HCT116 (cell line): ENCODE measurements at regions not wholly inside any gene's neighbourhood (a gene's known extent, or its start where the extent isn't known, plus 50 kb on each side); places are given as distances from the start of the nearest gene placed in this dataset.

Experiments
- ATAC-seq: fragments of 200-7000 bp; cut with Tn5 transposase; 2 replicates; pipeline ENCODE4 v1.9.1; 2020; ENCODE audit warnings: mild to moderate bottlenecking, moderate library complexity
- BruUV-seq: library from RNA; stranded (reverse); fragments of 400-500 nt; replicated peaks from 2 replicates; lab custom pipeline; 2021; lab: Mats Ljungman, UMichigan
- CTCF ChIA-PET: fragments of 300-600 bp; sonication (Branson Sonifier 250); formaldehyde crosslinking; loops from one replicate; lab custom pipeline; 2021; ENCODE audit warnings: antibody characterized with exemption; lab: Charles Lee
- POLR2A ChIA-PET: fragments of 300-600, 350-600 bp; sonication (Branson Sonifier 250); formaldehyde crosslinking; loops from one replicate; lab custom pipeline; 2021; ENCODE audit warnings: antibody characterized with exemption; lab: Charles Lee
- RAD21 ChIA-PET, 2 experiments: fragments of 300-600 bp; sonication (Branson Sonifier 250); formaldehyde crosslinking; loops; one replicate each; lab custom pipeline; 2023; ENCODE audit warnings: low total read pairs in 2 of 2; ENCODE audit not compliant: uncharacterized antibody in 2 of 2, unreplicated experiment in 2 of 2, low non-redundant PET in 1 of 2; lab: Charles Lee
- DNase-seq: peaks from one replicate; pipeline ENCODE4 v3.0.0-alpha.2; 2010; ENCODE audit warnings: low read depth, low spot score
- H2AFZ ChIP-seq: fragments of 200-600 bp; shearing (Covaris generic), sonication (generic); 2 replicates; pipeline ENCODE4 v1.6.1; 2017; ENCODE audit warnings: low read depth, mixed run types, mixed read lengths, antibody characterized with exemption, low read length; ENCODE audit not compliant: poor library complexity, severe bottlenecking
- H3K27ac ChIP-seq: 2 replicates; pipeline ENCODE4 v1.5.1; 2012; ENCODE audit warnings: low read depth, low read length
- H3K27me3 ChIP-seq: fragments of 200-600 bp; sonication (generic); 2 replicates; pipeline ENCODE4 v1.6.1; 2016; ENCODE audit warnings: mixed run types, low read length, mixed read lengths; ENCODE audit not compliant: insufficient read depth
- H3K36me3 ChIP-seq, 2 experiments: fragments of 200-500 bp in 1 of 2; fragments of 200-600 bp in 1 of 2; sonication (Bioruptor generic) in 1 of 2; sonication (generic) in 1 of 2; 2 replicates each; pipeline versions ENCODE4 v1.5.1 to v1.6.1; 2014 to 2016; ENCODE audit warnings: low read length in 2 of 2, inconsistent platforms in 1 of 2, mixed read lengths in 1 of 2, mixed run types in 1 of 2; ENCODE audit not compliant: insufficient read depth in 2 of 2, control insufficient read depth in 1 of 2
- H3K4me1 ChIP-seq, 2 experiments: fragments of 200-600 bp in 1 of 2; sonication (generic) in 1 of 2; 2 replicates each; pipeline versions ENCODE4 v1.5.1 to v1.6.1; 2012 to 2017; ENCODE audit warnings: low read length in 2 of 2, inconsistent platforms in 1 of 2, mild to moderate bottlenecking in 1 of 2, mixed read lengths in 1 of 2, mixed run types in 1 of 2, moderate library complexity in 1 of 2; ENCODE audit not compliant: insufficient read depth in 2 of 2, control insufficient read depth in 1 of 2
- H3K4me2 ChIP-seq: fragments of 200-600 bp; sonication (generic); 2 replicates; pipeline ENCODE4 v1.6.1; 2017; ENCODE audit warnings: mixed run types, low read length, mixed read lengths
- H3K4me3 ChIP-seq, 2 experiments: fragments of 200-600 bp in 1 of 2; sonication (generic) in 1 of 2; replicated peaks in 1 of 2; 2 replicates each; pipeline ENCODE4 v1.5.1; 2011 to 2016; ENCODE audit warnings: low read length in 2 of 2, control low read depth in 1 of 2, low read depth in 1 of 2, mild to moderate bottlenecking in 1 of 2, mixed read lengths in 1 of 2, mixed run types in 1 of 2
- H3K79me2 ChIP-seq: fragments of 200-600 bp; sonication (generic); 2 replicates; pipeline ENCODE4 v1.6.1; 2017; ENCODE audit warnings: mild to moderate bottlenecking, mixed run types, low read length, moderate library complexity, mixed read lengths; ENCODE audit not compliant: insufficient read depth
- H3K9ac ChIP-seq: fragments of 200-600 bp; sonication (generic); 2 replicates; pipeline ENCODE4 v1.6.1; 2016; ENCODE audit warnings: low read length, mixed read lengths
- H3K9me2 ChIP-seq: fragments of 200-600 bp; sonication (generic), shearing (Covaris generic); 2 replicates; pipeline ENCODE4 v1.6.1; 2017; ENCODE audit warnings: mixed run types, mild to moderate bottlenecking, moderate library complexity; ENCODE audit not compliant: insufficient read depth
- H3K9me3 ChIP-seq, 2 experiments: fragments of 200-500 bp in 1 of 2; fragments of 200-600 bp in 1 of 2; sonication (Bioruptor generic) in 1 of 2; sonication (generic) in 1 of 2; 2 replicates each; pipeline ENCODE4 v1.6.1; 2014 to 2017; ENCODE audit warnings: low read length in 2 of 2, mixed read lengths in 2 of 2, inconsistent platforms in 1 of 2, low read depth in 1 of 2, mild to moderate bottlenecking in 1 of 2, mixed run types in 1 of 2, moderate library complexity in 1 of 2; ENCODE audit not compliant: control insufficient read depth in 1 of 2, insufficient read depth in 1 of 2
- H4K20me1 ChIP-seq: fragments of 200-600 bp; sonication (generic), shearing (Covaris generic); 2 replicates; pipeline ENCODE4 v1.6.1; 2017; ENCODE audit warnings: mixed run types, mild to moderate bottlenecking, moderate library complexity; ENCODE audit not compliant: insufficient read depth
- ATF3 ChIP-seq: IDR thresholded peaks from 2 replicates; pipeline ENCODE4 v1.6.1; 2012
- CBX3 ChIP-seq: IDR thresholded peaks from 2 replicates; pipeline ENCODE4 v1.6.1; 2012; ENCODE audit warnings: low read depth
- CEBPB ChIP-seq: IDR thresholded peaks from 2 replicates; pipeline ENCODE4 v1.6.1; 2012; ENCODE audit warnings: low read depth
- CTCF ChIP-seq, 3 experiments: fragments of 200-600 bp in 1 of 3; sonication (generic) in 1 of 3; IDR thresholded peaks in 2 of 3; conservative IDR thresholded peaks in 1 of 3; 2 replicates each; pipeline ENCODE4 v1.5.1; 2012 to 2017; ENCODE audit warnings: low read depth in 2 of 3, low read length in 2 of 3, antibody characterized with exemption in 1 of 3, borderline replicate concordance in 1 of 3, control low read depth in 1 of 3, mild to moderate bottlenecking in 1 of 3, mixed read lengths in 1 of 3, mixed run types in 1 of 3, moderate library complexity in 1 of 3; ENCODE audit not compliant: insufficient read depth in 1 of 3
- EGR1 ChIP-seq: IDR thresholded peaks from 2 replicates; pipeline ENCODE4 v1.6.1; 2012; ENCODE audit warnings: low read depth
- ELF1 ChIP-seq: IDR thresholded peaks from 2 replicates; pipeline ENCODE4 v1.6.1; 2012; ENCODE audit warnings: low read depth, borderline replicate concordance
- EZH2 ChIP-seq: fragments of 200-600 bp; sonication (generic); IDR thresholded peaks from 2 replicates; pipeline ENCODE4 v1.6.1; 2017; ENCODE audit warnings: antibody characterized with exemption, mixed run types
- EZH2phosphoT487 ChIP-seq: fragments of 200-600 bp; IDR thresholded peaks from 2 replicates; pipeline ENCODE4 v1.6.1; 2018; ENCODE audit warnings: antibody characterized with exemption, borderline replicate concordance
- FOSL1 ChIP-seq: IDR thresholded peaks from 2 replicates; pipeline ENCODE4 v1.6.1; 2012; ENCODE audit warnings: low read depth
- JUND ChIP-seq: IDR thresholded peaks from 2 replicates; pipeline ENCODE4 v1.6.1; 2012
- POLR2A ChIP-seq: IDR thresholded peaks from 2 replicates; pipeline ENCODE4 v1.7.0; 2011; ENCODE audit warnings: borderline replicate concordance; ENCODE audit not compliant: insufficient read depth, insufficient read length; ENCODE audit errors: extremely low read depth
- RAD21 ChIP-seq: IDR thresholded peaks from 2 replicates; pipeline ENCODE4 v1.6.1; 2012; ENCODE audit warnings: low read depth, mild to moderate bottlenecking
- REST ChIP-seq: IDR thresholded peaks from 2 replicates; pipeline ENCODE4 v1.6.1; 2012; ENCODE audit warnings: low read depth
- SRF ChIP-seq: IDR thresholded peaks from 2 replicates; pipeline ENCODE4 v1.6.1; 2012; ENCODE audit warnings: low read depth
- TCF7L2 ChIP-seq: IDR thresholded peaks from 2 replicates; pipeline ENCODE4 v1.7.0; 2011; ENCODE audit warnings: borderline replicate concordance, inconsistent platforms; ENCODE audit not compliant: insufficient read depth, insufficient read length; ENCODE audit errors: extremely low read depth
- YY1 ChIP-seq: IDR thresholded peaks from 2 replicates; pipeline ENCODE4 v1.6.1; 2011; ENCODE audit warnings: low read length, low read depth, moderate library complexity, mild to moderate bottlenecking; ENCODE audit not compliant: insufficient replicate concordance; ENCODE audit errors: extremely low read depth
- ZFX ChIP-seq: fragments of 450-650 bp; IDR thresholded peaks from 2 replicates; pipeline ENCODE4 v1.6.1; 2017
- ZNF274 ChIP-seq: fragments of 200-500 bp; sonication (Bioruptor generic); IDR thresholded peaks from 2 replicates; pipeline ENCODE4 v1.6.1; 2014; ENCODE audit warnings: mild to moderate bottlenecking, low read depth, low read length, inconsistent platforms
- intact Hi-C: fragments of 100-400 bp; cut with micrococcal nuclease; formaldehyde crosslinking; loops from 2 replicates; pipeline ENCODE4 v1.10.0; 2022

- Histone ChIP-seq H3K4me1 (no peaks in the 10 kb centered on the region), H3K79me2 (no peaks in the 10 kb centered on the region), H3K4me2 (no peak overlapping the region), H3K9ac (no peak overlapping the region), H3K9me3 (no peaks in the 10 kb centered on the region), H3K27me3 (no peaks in the 10 kb centered on the region), H3K4me3 (no peak overlapping the region), H4K20me1 (no peaks in the 10 kb centered on the region), H2AFZ (no peak overlapping the region), H3K9me2 (no peaks in the 10 kb centered on the region), H3K27ac (no peak overlapping the region), H3K36me3 (no peaks in the 10 kb centered on the region)
- ChIA-PET RAD21 (no interaction called here), POLR2A (no interaction called here), CTCF (no interaction called here)
- ATAC-seq (no peak), DNase-seq (no peak)
- intact Hi-C loops, result no loop called here
- no TSS peak for BruUV-seq
- TF ChIP-seq SRF (no peak), ELF1 (no peak), ZNF274 (no peak), CTCF (IDR thresholded peaks at IDR 0.05 in 2 of 3, conservative IDR thresholded peaks at IDR 0.05 in 1 of 3; ENCODE audit: borderline replicate concordance in 1 of 3, insufficient read depth in 1 of 3, low read depth in 2 of 3, low read length in 2 of 3) (no peak), ATF3 (no peak), POLR2A (no peak), JUND (no peak), ZFX (no peak), YY1 (no peak), TCF7L2 (no peak), CBX3 (no peak), RAD21 (no peak), CEBPB (no peak), REST (no peak), EZH2 (no peak), EGR1 (no peak), EZH2phosphoT487 (no peak), FOSL1 (no peak)
These were observed 74.7 kb upstream of the MB21D2 start for GRCh38 chr3:192992361-192992760.
